Hepatocyte (in vitro differentiated cells): ENCODE measurements at regions not wholly inside any gene's neighbourhood (a gene's known extent, or its start where the extent isn't known, plus 50 kb on each side); places are given as distances from the start of the nearest gene placed in this dataset.

Experiments used
- DNase-seq: peaks from one replicate; pipeline ENCODE4 v3.0.0-alpha.2; 2016; ENCODE audit warnings: low spot score
- H2AFZ ChIP-seq: fragments of 200-600 bp; sonication (generic); 2 replicates; pipeline ENCODE4 v1.6.0; 2016; ENCODE audit warnings: antibody characterized with exemption, mild to moderate bottlenecking
- H3K27ac ChIP-seq: fragments of 200-600 bp; sonication (generic); 2 replicates; pipeline ENCODE4 v1.5.1; 2016; ENCODE audit warnings: mild to moderate bottlenecking
- H3K27me3 ChIP-seq: fragments of 200-600 bp; sonication (generic); 2 replicates; pipeline ENCODE4 v1.6.1; 2016
- H3K36me3 ChIP-seq: fragments of 200-600 bp; sonication (generic); replicated peaks from 2 replicates; pipeline ENCODE4 v1.5.1; 2016; ENCODE audit warnings: low read depth; ENCODE audit not compliant: insufficient read depth
- H3K4me1 ChIP-seq: fragments of 200-600 bp; sonication (generic); 2 replicates; pipeline ENCODE4 v1.5.1; 2016; ENCODE audit warnings: mild to moderate bottlenecking, moderate library complexity; ENCODE audit not compliant: insufficient read depth
- H3K4me2 ChIP-seq: fragments of 200-600 bp; sonication (generic); 2 replicates; pipeline ENCODE4 v1.6.0; 2016
- H3K4me3 ChIP-seq: fragments of 200-600 bp; sonication (generic); 2 replicates; pipeline ENCODE4 v1.5.1; 2016; ENCODE audit warnings: mild to moderate bottlenecking
- H3K79me2 ChIP-seq: fragments of 200-600 bp; sonication (generic); 2 replicates; pipeline ENCODE4 v1.6.0; 2017; ENCODE audit warnings: mild to moderate bottlenecking
- H3K9me2 ChIP-seq: fragments of 200-600 bp; sonication (generic); replicated peaks from 2 replicates; pipeline ENCODE4 v1.6.0; 2017; ENCODE audit warnings: mild to moderate bottlenecking; ENCODE audit not compliant: insufficient read depth
- H3K9me3 ChIP-seq: fragments of 200-600 bp; sonication (generic); 2 replicates; pipeline ENCODE4 v1.5.1; 2016; ENCODE audit warnings: low read depth, mild to moderate bottlenecking
- H4K20me1 ChIP-seq: fragments of 200-600 bp; sonication (generic); 2 replicates; pipeline ENCODE4 v1.6.0; 2016; ENCODE audit warnings: mild to moderate bottlenecking; ENCODE audit not compliant: insufficient read depth, poor library complexity, severe bottlenecking
- CTCF ChIP-seq: fragments of 200-600 bp; sonication (generic); IDR thresholded peaks from 2 replicates; pipeline ENCODE4 v1.5.1; 2016; ENCODE audit warnings: antibody characterized with exemption, mild to moderate bottlenecking; ENCODE audit not compliant: poor library complexity
- EZH2 ChIP-seq: fragments of 200-600 bp; sonication (generic); IDR thresholded peaks from 2 replicates; pipeline ENCODE4 v1.6.1; 2016; ENCODE audit warnings: antibody characterized with exemption, mild to moderate bottlenecking, borderline replicate concordance
- EZH2phosphoT487 ChIP-seq: fragments of 200-600 bp; sonication (generic); IDR thresholded peaks from one replicate; pipeline ENCODE4 v1.6.1; 2018; ENCODE audit warnings: antibody characterized with exemption, mild to moderate bottlenecking, low read depth, moderate library complexity; ENCODE audit not compliant: unreplicated experiment, severe bottlenecking
- WGBS: methylation state at CpG from one replicate; pipeline ENCODE4 v1.1.6; 2016; ENCODE audit warnings: low lambda C conversion rate; ENCODE audit errors: missing lambda C conversion rate; 5-methylcytosine and 5-hydroxymethylcytosine counted together

GRCh38 chr9:82499337-82499736 lies 510.8 kb downstream of the SPATA31D1 start:
- DNase-seq = no peak

GRCh38 chr9:82504620-82505019 lies 516.0 kb downstream of the SPATA31D1 start:
- H3K9me2 ChIP-seq = no peaks in the 10 kb centered on the region
- H3K36me3 ChIP-seq = no peaks in the 10 kb centered on the region
- no peaks in the 10 kb centered on the region for H3K27me3 ChIP-seq
- no peak overlapping the region for H3K4me2 ChIP-seq
- H3K4me1 ChIP-seq = no peaks in the 10 kb centered on the region
- H3K27ac ChIP-seq = no peak overlapping the region
- no peaks in the 10 kb centered on the region for H3K79me2 ChIP-seq
- no peak for DNase-seq
- H4K20me1 ChIP-seq = no peaks in the 10 kb centered on the region
- H3K4me3 ChIP-seq = no peak overlapping the region
- WGBS = 80% methylated on average over 2 of the region's 2 CpGs
- TF ChIP-seq CTCF = no peak
- no peak for TF ChIP-seq EZH2phosphoT487
- no peak for TF ChIP-seq EZH2
- no peaks in the 10 kb centered on the region for H3K9me3 ChIP-seq
- no peak overlapping the region for H2AFZ ChIP-seq

More at GRCh38 chr9:82499337-82499736, 510.8 kb downstream of the SPATA31D1 start:
- Histone ChIP-seq H2AFZ (no peak overlapping the region), H3K36me3 (no peaks in the 10 kb centered on the region), H3K9me3 (no peaks in the 10 kb centered on the region), H3K9me2 (no peaks in the 10 kb centered on the region), H4K20me1 (no peaks in the 10 kb centered on the region), H3K79me2 (no peaks in the 10 kb centered on the region), H3K27ac (no peak overlapping the region), H3K4me2 (no peak overlapping the region), H3K4me3 (no peak overlapping the region), H3K27me3 (no peaks in the 10 kb centered on the region), H3K4me1 (no peaks in the 10 kb centered on the region)
- TF ChIP-seq CTCF (no peak), EZH2 (no peak), EZH2phosphoT487 (no peak)

- Histone ChIP-seq H3K4me1 (no peaks in the 10 kb centered on the region), H2AFZ (no peak overlapping the region), H4K20me1 (no peaks in the 10 kb centered on the region), H3K27ac (no peak overlapping the region), H3K4me2 (no peak overlapping the region), H3K36me3 (no peaks in the 10 kb centered on the region), H3K9me3 (no peaks in the 10 kb centered on the region), H3K9me2 (no peaks in the 10 kb centered on the region), H3K4me3 (no peak overlapping the region), H3K79me2 (no peaks in the 10 kb centered on the region), H3K27me3 (no peaks in the 10 kb centered on the region)
- 93% methylated on average over 7 of the region's 7 CpGs for WGBS
- TF ChIP-seq EZH2 = no peak
- TF ChIP-seq CTCF = no peak
- TF ChIP-seq EZH2phosphoT487 = no peak
- DNase-seq = no peak
Measured at GRCh38 chr9:82511626-82512025, 523.1 kb downstream of the SPATA31D1 start.

GRCh38 chr9:82512728-82513127 lies 524.2 kb downstream of the SPATA31D1 start:
- no peak overlapping the region for H3K4me2 ChIP-seq
- H3K4me3 ChIP-seq = no peak overlapping the region
- no peak overlapping the region for H3K27ac ChIP-seq
- H3K27me3 ChIP-seq = no peaks in the 10 kb centered on the region
- H3K9me2 ChIP-seq = no peaks in the 10 kb centered on the region
- no peaks in the 10 kb centered on the region for H3K36me3 ChIP-seq
- no peaks in the 10 kb centered on the region for H3K4me1 ChIP-seq
- H2AFZ ChIP-seq = no peak overlapping the region
- H3K9me3 ChIP-seq = no peaks in the 10 kb centered on the region
- WGBS = 97% methylated on average over 5 of the region's 5 CpGs
- H3K79me2 ChIP-seq = no peaks in the 10 kb centered on the region
- no peak for DNase-seq
- H4K20me1 ChIP-seq = no peaks in the 10 kb centered on the region
- TF ChIP-seq CTCF (no peak), EZH2 (no peak), EZH2phosphoT487 (no peak)
